ENCODE measurements at regions not wholly inside any gene's neighbourhood (a gene's known extent, or its start where the extent isn't known, plus 50 kb on each side); places are given as distances from the start of the nearest gene placed in this dataset.

- H3K27ac ChIP-seq = no peak overlapping the region
- no peak for TF ChIP-seq CTCF (IDR thresholded peaks at IDR 0.05; ENCODE audit: low read depth, low read length)
- no peaks in the 10 kb centered on the region for H3K27me3 ChIP-seq
- no peaks in the 10 kb centered on the region for H3K4me1 ChIP-seq (ENCODE audit: low read depth)
- H3K9me3 ChIP-seq (ENCODE audit: low read depth) = no peaks in the 10 kb centered on the region
- peak in 1 of 2 donors; percentile 6 for DNase-seq (ENCODE audit: low read depth in 1 of 2, low spot score in 1 of 2)
- H3K4me3 ChIP-seq = no peak overlapping the region
- H3K36me3 ChIP-seq = no peaks in the 10 kb centered on the region
These were observed 261.3 kb upstream of the ANKH start for GRCh38 chr5:15132816-15133405.

GRCh38 chr5:15131909-15132308, 260.3 kb upstream of the ANKH start:
- Histone ChIP-seq H3K36me3 (no peaks in the 10 kb centered on the region), H3K27ac (no peak overlapping the region), H3K4me3 (no peak overlapping the region), H3K9me3 (ENCODE audit: low read depth) (no peaks in the 10 kb centered on the region), H3K4me1 (ENCODE audit: low read depth) (no peaks in the 10 kb centered on the region), H3K27me3 (no peaks in the 10 kb centered on the region)
- DNase-seq (ENCODE audit: low read depth in 1 of 2, low spot score in 1 of 2) = no peak
- no peak for TF ChIP-seq CTCF (IDR thresholded peaks at IDR 0.05; ENCODE audit: low read depth, low read length)

GRCh38 chr5:15124871-15125568, 253.4 kb upstream of the ANKH start:
- H3K27me3 ChIP-seq = no peaks in the 10 kb centered on the region
- H3K36me3 ChIP-seq = no peaks in the 10 kb centered on the region
- no peak overlapping the region for H3K4me3 ChIP-seq
- H3K9me3 ChIP-seq (ENCODE audit: low read depth) = no peaks in the 10 kb centered on the region
- no peak for TF ChIP-seq CTCF (IDR thresholded peaks at IDR 0.05; ENCODE audit: low read depth, low read length)
- H3K4me1 ChIP-seq (ENCODE audit: low read depth) = no peaks in the 10 kb centered on the region
- no peak overlapping the region for H3K27ac ChIP-seq
- DNase-seq (ENCODE audit: low read depth in 1 of 2, low spot score in 1 of 2) = no peak

- Histone ChIP-seq H3K4me3 (no peak overlapping the region), H3K27me3 (no peaks in the 10 kb centered on the region), H3K4me1 (ENCODE audit: low read depth) (no peaks in the 10 kb centered on the region), H3K36me3 (no peaks in the 10 kb centered on the region), H3K27ac (no peak overlapping the region), H3K9me3 (ENCODE audit: low read depth) (no peaks in the 10 kb centered on the region)
- TF ChIP-seq CTCF (IDR thresholded peaks at IDR 0.05; ENCODE audit: low read depth, low read length) = no peak
- no peak for DNase-seq (ENCODE audit: low read depth in 1 of 2, low spot score in 1 of 2)
These were observed 252.9 kb upstream of the ANKH start for GRCh38 chr5:15124461-15124860.

GRCh38 chr5:15117688-15118087, 246.1 kb upstream of the ANKH start:
- H3K36me3 ChIP-seq = no peaks in the 10 kb centered on the region
- no peak overlapping the region for H3K27ac ChIP-seq
- no peaks in the 10 kb centered on the region for H3K27me3 ChIP-seq
- no peak for TF ChIP-seq CTCF (IDR thresholded peaks at IDR 0.05; ENCODE audit: low read depth, low read length)
- DNase-seq (ENCODE audit: low read depth in 1 of 2, low spot score in 1 of 2) = no peak
- no peaks in the 10 kb centered on the region for H3K4me1 ChIP-seq (ENCODE audit: low read depth)
- no peaks in the 10 kb centered on the region for H3K9me3 ChIP-seq (ENCODE audit: low read depth)
- no peak overlapping the region for H3K4me3 ChIP-seq
